ENCODE measurements at regions not wholly inside any gene's neighbourhood (a gene's known extent, or its start where the extent isn't known, plus 50 kb on each side); places are given as distances from the start of the nearest gene placed in this dataset.

GRCh38 chr3:72470904-72471417, 377.3 kb downstream of the SHQ1 start:
- TF ChIP-seq CTCF (IDR thresholded peaks at IDR 0.05) (no peak), REST (IDR thresholded peaks at IDR 0.05; ENCODE audit: insufficient read depth in 1 of 2, low read depth in 2 of 2, low read length in 1 of 2) (no peak)
